K562 (cell line): ENCODE measurements at regions not wholly inside any gene's neighbourhood (a gene's known extent, or its start where the extent isn't known, plus 50 kb on each side); places are given as distances from the start of the nearest gene placed in this dataset.

Source experiments
- AFF1 ChIP-seq, 2 experiments: fragments of 450-650 bp; IDR thresholded peaks; 2 replicates each; pipeline ENCODE4 v1.6.1; 2018; ENCODE audit warnings: mild to moderate bottlenecking in 2 of 2, low read depth in 1 of 2; ENCODE audit not compliant: partially characterized antibody in 2 of 2
- CHD7 ChIP-seq: fragments of 200-600 bp; sonication (generic); IDR thresholded peaks from one replicate; pipeline ENCODE4 v1.6.1; 2012; ENCODE audit warnings: mild to moderate bottlenecking, low read depth, low read length, inconsistent platforms
- E2F5 ChIP-seq: sonication (generic); formaldehyde crosslinking; IDR thresholded peaks from 2 replicates; pipeline ENCODE4 v1.8.0; 2022; ENCODE audit warnings: mild to moderate bottlenecking, missing genetic modification reagents
- ELF1 ChIP-seq: fragments of 200-800 bp; sonication (Bioruptor generic); IDR thresholded peaks from 2 replicates; pipeline ENCODE4 v1.6.1; 2016; ENCODE audit warnings: missing genetic modification characterization, missing compliant biosample characterization
- GATAD2A ChIP-seq: fragments of 450-650 bp; IDR thresholded peaks from 2 replicates; pipeline ENCODE4 v1.6.1; 2017
- GMEB1 ChIP-seq: fragments of 250-450 bp; sonication (Bioruptor Pico); IDR thresholded peaks from 2 replicates; pipeline ENCODE4 v1.4.0; 2020; ENCODE audit warnings: mild to moderate bottlenecking
- HMG20A ChIP-seq: fragments of 450-650 bp; formaldehyde crosslinking; conservative IDR thresholded peaks from 2 replicates; pipeline ENCODE4 v1.4.0; 2020; ENCODE audit warnings: mild to moderate bottlenecking, mixed read lengths
- MCM5 ChIP-seq: fragments of 450-650 bp; IDR thresholded peaks from 2 replicates; pipeline ENCODE4 v1.6.1; 2016; ENCODE audit warnings: low read depth
- NFYB ChIP-seq: IDR thresholded peaks from 2 replicates; pipeline ENCODE4 v1.6.1; 2011; ENCODE audit warnings: mild to moderate bottlenecking, moderate library complexity; ENCODE audit not compliant: insufficient read length; ENCODE audit errors: extremely low read depth
- SMAD4 ChIP-seq: fragments of 250-450 bp; sonication (Bioruptor Pico); conservative IDR thresholded peaks from 2 replicates; pipeline ENCODE4 v1.8.0; 2021; ENCODE audit warnings: inconsistent platforms, mild to moderate bottlenecking, moderate library complexity
- TCF7L2 ChIP-seq: fragments of 150-350 bp; IDR thresholded peaks from 2 replicates; pipeline ENCODE4 v1.6.1; 2016; ENCODE audit warnings: low read depth, mild to moderate bottlenecking, low read length, moderate library complexity

- TF ChIP-seq CHD7 (no peak), AFF1 (IDR thresholded peaks at IDR 0.05; ENCODE audit: low read depth in 1 of 2, partially characterized antibody in 2 of 2) (no peak), HMG20A (CRISPR knock-in tag) (no peak), NFYB (no peak), ELF1 (no peak), TCF7L2 (no peak), SMAD4 (no peak), E2F5 (CRISPR knock-in tag) (no peak), GMEB1 (no peak), MCM5 (no peak), GATAD2A (no peak)
These were observed 178.5 kb upstream of the SETBP1 start (continued) for GRCh38 chr18:44502221-44502620.
